ENCODE measurements at regions not wholly inside any gene's neighbourhood (a gene's known extent, or its start where the extent isn't known, plus 50 kb on each side); places are given as distances from the start of the nearest gene placed in this dataset.

GRCh38 chr10:3999642-4000041 is 214.6 kb upstream of the KLF6 start:
- no peak for DNase-seq

GRCh38 chr10:3996697-3997096 is 211.7 kb upstream of the KLF6 start:
- no peak for DNase-seq

- no peak for DNase-seq
Observed at GRCh38 chr10:3995302-3996210, 210.5 kb upstream of the KLF6 start.

- DNase-seq, result no peak
Observed at GRCh38 chr10:3992382-3993178, 207.6 kb upstream of the KLF6 start.

GRCh38 chr10:3990307-3990706 is 205.3 kb upstream of the KLF6 start:
- DNase-seq, result no peak

GRCh38 chr10:3987143-3987974 is 202.3 kb upstream of the KLF6 start:
- no peak for DNase-seq

GRCh38 chr10:3986493-3987142 is 201.6 kb upstream of the KLF6 start:
- DNase-seq, result no peak

GRCh38 chr10:3982746-3983442 is 197.9 kb upstream of the KLF6 start:
- no peak for DNase-seq

GRCh38 chr10:3981300-3981699 is 196.3 kb upstream of the KLF6 start:
- no peak for DNase-seq

- DNase-seq, result no peak
Observed at GRCh38 chr10:3980660-3981059, 195.7 kb upstream of the KLF6 start.

- DNase-seq, result no peak
Observed at GRCh38 chr10:3980144-3980543, 195.1 kb upstream of the KLF6 start.

- DNase-seq, result no peak
Observed at GRCh38 chr10:3978761-3979160, 193.8 kb upstream of the KLF6 start.

GRCh38 chr10:3978174-3978573 is 193.2 kb upstream of the KLF6 start:
- no peak for DNase-seq

- DNase-seq, result no peak
Observed at GRCh38 chr10:3977761-3978160, 192.8 kb upstream of the KLF6 start.

- DNase-seq, result no peak
Observed at GRCh38 chr10:3976718-3977117, 191.7 kb upstream of the KLF6 start.

- no peak for DNase-seq
Observed at GRCh38 chr10:3976171-3976570, 191.2 kb upstream of the KLF6 start.

- DNase-seq, result no peak
Observed at GRCh38 chr10:3975016-3975415, 190.0 kb upstream of the KLF6 start.

- DNase-seq, result peak; percentile 11
Observed at GRCh38 chr10:3972460-3973301, 187.7 kb upstream of the KLF6 start.

- DNase-seq, result no peak
Observed at GRCh38 chr10:3971713-3972112, 186.7 kb upstream of the KLF6 start.

- DNase-seq, result no peak
Observed at GRCh38 chr10:3969876-3970666, 185.1 kb upstream of the KLF6 start.

All from NK-92 treated with Interleukin-12 subunit alpha and Interleukin-12 subunit beta, amount 100 ng/mL, for 24 hours (cell line).